GM18909 (cell line): ENCODE measurements at regions not wholly inside any gene's neighbourhood (a gene's known extent, or its start where the extent isn't known, plus 50 kb on each side); places are given as distances from the start of the nearest gene placed in this dataset.
"Not testable (repeated sequence)": the region's sequence is repeated elsewhere in the genome, so short reads cannot be mapped to it uniquely, and the experiment has no call there.

Experiments
- ATAC-seq: cut with Tn5 transposase; IDR thresholded peaks from one replicate; pipeline ENCODE4 v1.9.1; 2021; ENCODE audit warnings: mild to moderate bottlenecking; ENCODE audit not compliant: unreplicated experiment, poor library complexity

DNA sequence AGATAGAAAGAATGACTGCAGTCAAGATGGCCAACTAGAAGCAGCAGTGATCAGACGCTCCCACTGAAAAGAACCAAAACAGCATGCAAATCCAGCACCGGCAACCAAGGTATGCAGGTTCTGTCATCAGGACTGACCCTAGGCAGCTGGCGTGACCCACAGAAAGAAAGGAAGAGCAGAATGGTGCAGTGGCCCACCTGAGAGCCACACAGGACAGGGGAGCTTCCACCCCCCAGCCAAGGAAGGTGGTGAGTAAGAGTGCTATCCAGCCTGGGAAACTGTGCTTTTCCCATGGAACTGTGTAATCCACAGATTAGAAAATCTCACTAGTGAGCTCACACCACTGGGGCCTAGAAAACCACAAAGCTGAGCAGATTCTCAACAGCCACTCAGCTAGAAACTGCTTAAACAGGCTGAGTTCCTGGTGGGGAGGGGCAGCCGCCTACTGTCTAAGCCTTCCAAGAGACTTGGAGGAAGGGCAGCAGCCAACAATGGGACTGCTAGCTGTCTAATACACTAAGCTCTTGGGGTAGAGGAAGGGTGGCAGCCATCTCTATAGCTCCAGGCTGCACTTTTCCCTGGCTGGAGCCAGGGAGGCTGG lies 127.9 kb downstream of the EVA1A start:
- ATAC-seq, result peak; percentile 86

GRCh38 chr2:75431763-75432162 lies 129.0 kb downstream of the EVA1A start:
- peak; percentile 73 for ATAC-seq

- ATAC-seq, result peak; percentile 22
These were observed 129.5 kb downstream of the EVA1A start for GRCh38 chr2:75431276-75431675.

- ATAC-seq, result not testable (repeated sequence)
These were observed 130.3 kb downstream of the EVA1A start for GRCh38 chr2:75430449-75430848.

- ATAC-seq, result no peak
These were observed 131.9 kb downstream of the EVA1A start for GRCh38 chr2:75428646-75429443.

DNA sequence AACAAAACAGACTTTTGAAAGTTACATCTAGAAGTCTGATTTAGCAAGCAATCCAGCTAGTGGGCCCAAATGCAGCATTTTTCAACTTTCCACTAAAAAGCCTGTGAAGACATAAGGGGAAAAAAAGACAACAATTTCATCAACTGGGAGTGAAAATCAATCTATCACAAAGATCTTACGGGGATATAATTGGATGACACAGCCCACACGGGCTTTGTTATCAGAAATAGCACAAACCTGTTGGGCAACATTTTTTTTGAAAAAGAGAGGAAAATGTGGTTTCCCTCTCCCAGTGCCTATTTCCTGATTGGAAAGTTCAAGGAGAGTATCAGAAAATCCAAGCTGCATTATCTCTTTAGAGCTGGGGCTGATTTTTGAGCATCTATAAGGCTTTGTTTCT lies 132.7 kb downstream of the EVA1A start:
- no peak for ATAC-seq

DNA sequence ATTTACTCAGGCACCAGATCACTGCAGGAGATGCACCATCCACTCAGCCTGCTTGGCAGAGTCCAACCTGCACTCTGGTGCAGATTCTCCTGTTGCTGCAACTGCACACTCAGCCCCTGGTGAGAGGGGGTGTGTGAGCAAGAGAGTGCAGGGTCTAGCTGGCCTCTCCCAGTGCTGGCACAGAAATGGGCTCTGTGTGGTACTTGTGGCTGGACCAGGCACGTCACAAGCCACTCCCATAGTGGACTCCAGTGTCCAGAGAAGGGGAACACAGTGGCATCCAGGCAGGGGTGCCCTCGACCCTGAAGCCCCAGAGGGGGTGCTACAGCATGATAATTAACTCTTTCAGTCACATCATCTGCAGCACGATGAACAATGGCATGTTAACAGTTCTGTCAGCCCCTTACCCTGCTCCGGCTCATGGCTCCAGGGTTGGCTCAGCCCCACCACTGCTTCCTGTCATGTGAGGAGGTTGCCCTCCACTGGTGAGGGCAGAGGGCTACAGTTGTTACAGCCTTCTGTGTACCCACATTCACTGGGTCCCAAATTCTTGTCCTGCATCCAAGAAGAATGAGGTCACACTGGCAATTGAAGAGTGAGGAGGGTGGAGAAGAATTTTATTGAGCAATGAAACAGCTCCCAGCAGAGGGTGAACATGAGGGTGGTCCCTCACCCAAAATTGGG lies 135.7 kb downstream of the EVA1A start:
- no peak for ATAC-seq

- ATAC-seq, result no peak
These were observed 138.8 kb downstream of the EVA1A start for GRCh38 chr2:75421986-75422385.

DNA sequence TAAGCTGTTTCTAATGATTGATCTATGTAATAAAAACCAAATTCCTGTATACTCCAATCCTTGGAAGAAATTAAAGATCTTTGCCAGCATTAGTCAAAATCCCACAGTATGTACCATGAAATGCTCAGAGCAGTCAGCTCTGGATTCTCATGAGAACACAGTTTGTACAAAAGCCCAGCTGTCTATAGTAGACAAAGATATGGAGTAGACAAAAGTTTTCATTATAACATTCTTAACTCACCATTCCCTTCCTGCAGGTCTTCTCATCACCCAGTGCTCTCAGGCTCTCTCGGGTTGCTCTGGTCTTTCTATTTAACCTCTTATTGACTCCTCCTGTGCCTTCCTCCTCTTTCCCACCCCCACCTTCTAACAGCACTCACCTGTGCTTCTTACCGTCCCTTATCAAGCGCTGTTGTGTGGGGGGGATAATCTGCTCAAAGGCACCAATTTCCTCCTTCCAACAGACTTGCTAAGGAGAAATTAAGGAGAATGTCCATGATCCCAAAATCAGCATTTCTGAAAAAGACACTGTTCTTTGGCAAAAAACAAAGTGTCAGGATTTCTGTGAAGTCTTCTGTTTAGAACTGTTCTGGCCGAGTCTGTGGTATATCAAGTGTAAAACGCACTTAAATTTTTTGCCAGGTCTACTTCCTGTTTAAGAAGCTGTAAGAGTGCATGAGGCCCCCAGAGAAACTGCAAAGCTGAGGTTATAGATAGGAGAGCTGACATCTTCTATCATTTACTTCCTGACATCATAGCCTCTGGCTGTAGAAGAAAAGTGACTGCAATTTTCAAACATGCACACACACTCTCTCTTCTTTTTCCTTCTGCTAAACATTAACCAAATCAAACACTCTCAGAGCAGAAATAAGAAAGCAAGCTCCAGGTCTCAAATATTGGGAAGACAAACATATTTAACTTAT lies 144.1 kb downstream of the EVA1A start:
- peak; percentile 85 for ATAC-seq

DNA sequence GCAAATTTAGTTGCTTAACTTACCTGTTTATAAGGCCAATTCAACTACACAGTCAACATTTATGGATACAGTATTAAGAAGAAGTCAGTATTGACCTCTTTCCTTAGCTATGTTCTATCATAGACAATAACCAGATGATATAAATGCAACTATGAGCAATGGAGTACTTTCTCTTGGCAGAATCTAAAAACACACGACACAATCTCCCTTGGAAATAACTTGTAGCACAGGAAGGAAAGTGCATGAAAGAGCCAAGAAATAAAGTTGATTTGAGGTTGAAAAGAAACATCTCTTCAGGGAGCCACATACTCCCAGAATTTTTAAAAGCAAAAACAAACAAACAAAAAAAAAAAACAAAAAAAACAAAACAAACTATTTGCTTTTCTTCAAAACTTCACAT lies 145.0 kb downstream of the EVA1A start:
- no peak for ATAC-seq

DNA sequence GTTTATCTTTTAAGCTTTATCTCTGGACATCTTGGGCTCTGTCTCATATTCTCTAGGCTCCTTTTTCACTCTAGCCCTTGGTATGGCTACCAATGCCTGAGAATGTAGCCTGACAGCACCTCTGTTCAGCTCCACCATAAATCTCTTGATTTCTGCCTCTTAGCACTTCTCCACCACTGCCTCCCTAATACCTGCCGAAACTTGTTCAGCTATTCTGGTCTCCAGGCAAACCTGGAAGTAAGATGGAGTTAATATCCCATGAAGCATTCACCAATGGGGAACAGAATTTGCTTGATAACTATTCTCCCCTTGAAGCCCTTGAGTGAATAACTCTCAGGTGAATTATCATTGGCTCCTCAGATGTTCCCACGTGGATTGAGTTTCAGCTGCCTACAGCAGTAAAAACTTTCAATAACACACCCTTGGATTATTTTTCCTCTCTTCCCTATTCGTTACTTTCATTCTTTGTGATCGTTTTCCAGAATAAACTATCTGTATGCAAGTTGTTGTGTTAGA lies 145.6 kb downstream of the EVA1A start:
- ATAC-seq, result no peak

DNA sequence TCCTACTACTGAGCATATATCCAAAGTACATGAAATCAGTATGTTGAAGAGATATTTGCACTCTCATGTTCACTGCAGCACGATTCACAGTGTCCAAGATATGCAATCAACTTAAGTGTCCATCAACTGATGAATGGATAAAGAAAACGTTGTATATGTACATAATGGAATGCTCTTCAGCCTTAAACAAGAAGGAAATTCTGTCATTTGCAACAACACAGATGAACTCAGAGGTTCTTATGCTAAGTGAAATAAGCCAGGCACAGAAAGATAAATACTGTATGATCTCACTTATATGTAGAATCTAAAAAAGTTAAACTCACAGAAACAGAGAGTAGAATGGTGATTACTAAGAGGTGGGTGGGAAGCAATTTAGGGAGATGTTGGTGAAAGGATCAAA lies 149.2 kb downstream of the EVA1A start:
- ATAC-seq, result no peak

DNA sequence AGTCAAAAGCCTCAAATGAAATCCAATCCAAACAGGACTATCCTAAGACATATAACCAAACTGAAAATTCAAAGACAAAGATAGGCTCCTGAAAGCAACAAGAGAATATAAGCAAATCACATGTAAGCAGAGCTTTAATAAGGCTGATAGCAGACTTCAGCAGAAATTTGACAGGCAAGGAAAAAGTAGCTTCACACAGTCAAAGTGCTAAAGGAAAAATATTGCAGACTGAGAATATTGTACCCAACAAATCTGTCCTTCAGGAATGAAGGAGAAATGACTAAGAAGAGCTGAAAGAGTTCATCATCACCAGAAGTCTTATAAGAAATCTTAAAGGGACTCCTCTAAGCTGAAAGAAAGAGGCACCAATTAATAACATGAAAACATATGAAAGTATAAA lies 150.0 kb downstream of the EVA1A start:
- no peak for ATAC-seq

DNA sequence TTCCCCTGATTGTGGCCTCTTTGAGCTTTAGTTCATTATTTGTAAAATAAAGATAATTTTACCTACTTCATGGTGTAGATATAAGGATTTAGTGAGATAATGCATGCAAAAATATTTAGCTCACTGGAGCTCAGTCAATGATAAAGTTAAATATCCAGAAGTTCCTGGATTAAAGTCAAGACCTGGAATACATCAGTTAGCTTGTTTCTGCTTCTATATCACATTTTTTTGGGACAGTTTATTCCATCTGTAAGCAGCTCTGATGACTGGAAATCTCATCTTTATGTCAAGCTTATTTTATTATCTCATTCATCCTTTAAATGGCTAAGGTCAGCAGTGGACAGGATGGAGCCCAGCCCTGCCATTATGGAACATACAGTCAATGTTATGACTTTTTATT lies 152.0 kb downstream of the EVA1A start:
- no peak for ATAC-seq

GRCh38 chr2:75407038-75407530 lies 153.7 kb downstream of the EVA1A start:
- ATAC-seq, result no peak

- ATAC-seq, result no peak
These were observed 154.6 kb downstream of the EVA1A start for GRCh38 chr2:75406131-75406581.

GRCh38 chr2:75405000-75405399 lies 155.7 kb downstream of the EVA1A start:
- ATAC-seq, result no peak

DNA sequence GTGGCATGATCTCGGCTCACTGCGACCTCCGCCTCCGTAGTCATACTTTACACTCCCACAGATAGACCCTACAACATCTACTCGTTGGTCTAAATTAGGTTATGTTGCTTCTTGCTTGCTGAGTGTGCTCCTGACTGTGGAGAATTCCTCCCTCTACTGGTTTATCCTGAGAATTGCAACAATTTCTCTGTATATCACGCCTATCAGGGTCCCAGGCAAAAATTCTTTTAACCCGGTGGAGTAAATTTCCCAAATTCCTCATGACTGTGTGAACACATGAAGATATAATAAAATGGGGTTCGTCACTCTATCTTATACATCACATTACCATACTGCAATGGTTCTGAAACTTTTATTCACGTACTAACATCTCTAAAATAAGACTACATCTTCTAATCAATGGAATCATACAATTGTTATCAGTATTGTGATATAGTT lies 156.7 kb downstream of the EVA1A start:
- peak; percentile 94 for ATAC-seq

GRCh38 chr2:75396314-75396713 lies 164.4 kb downstream of the EVA1A start:
- ATAC-seq, result no peak

DNA sequence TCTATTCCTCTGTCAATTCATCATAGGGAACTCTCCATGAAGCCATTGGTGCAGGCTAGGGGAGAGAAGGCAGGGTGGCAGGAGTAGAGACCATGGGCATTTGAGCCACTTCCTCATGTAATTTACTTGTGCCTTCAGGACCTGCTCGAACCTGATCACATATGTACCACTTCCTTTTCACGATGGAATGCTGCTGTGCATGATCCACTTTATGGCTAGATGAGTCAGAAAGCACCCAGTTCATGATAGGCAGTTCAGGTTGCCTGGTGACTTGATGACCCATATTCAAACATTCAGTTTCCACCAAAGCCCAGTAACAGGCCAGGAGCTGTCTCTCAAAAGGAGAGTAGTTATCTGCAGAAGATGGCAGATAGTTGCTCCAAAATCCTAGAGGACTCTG lies 166.0 kb downstream of the EVA1A start:
- ATAC-seq, result not testable (repeated sequence)
